Activated CD4-positive, CD25-positive, alpha-beta regulatory T cell treated with anti-CD3 and anti-CD28 coated beads, Interleukin-2, amount 50 U/mL, for 24 hours (primary cell): ENCODE measurements at regions not wholly inside any gene's neighbourhood (a gene's known extent, or its start where the extent isn't known, plus 50 kb on each side); places are given as distances from the start of the nearest gene placed in this dataset.

ENCODE experiments used
- ATAC-seq, 2 donors: fragments of 150-1000 bp; cut with Tn5 transposase; one replicate each; pipeline ENCODE4 v1.10.0; 2021; ENCODE audit warnings: mild to moderate bottlenecking in 1 of 2, moderate library complexity in 1 of 2

GRCh38 chr5:26193626-26194025 lies 844.8 kb downstream of the CDH9 start:
- no peak for ATAC-seq

GRCh38 chr5:26192486-26192885 lies 845.9 kb downstream of the CDH9 start:
- ATAC-seq: no peak

- ATAC-seq: no peak
Measured at GRCh38 chr5:26181582-26181981, 856.8 kb downstream of the CDH9 start.

- ATAC-seq: no peak
Measured at GRCh38 chr5:26148569-26149107, 889.7 kb downstream of the CDH9 start.

GRCh38 chr5:26143259-26143658 lies 895.1 kb downstream of the CDH9 start:
- no peak for ATAC-seq

- no peak for ATAC-seq
Measured at GRCh38 chr5:26121338-26121737, 917.0 kb downstream of the CDH9 start.

GRCh38 chr5:26104175-26104574 lies 934.2 kb downstream of the CDH9 start:
- ATAC-seq: no peak

DNA sequence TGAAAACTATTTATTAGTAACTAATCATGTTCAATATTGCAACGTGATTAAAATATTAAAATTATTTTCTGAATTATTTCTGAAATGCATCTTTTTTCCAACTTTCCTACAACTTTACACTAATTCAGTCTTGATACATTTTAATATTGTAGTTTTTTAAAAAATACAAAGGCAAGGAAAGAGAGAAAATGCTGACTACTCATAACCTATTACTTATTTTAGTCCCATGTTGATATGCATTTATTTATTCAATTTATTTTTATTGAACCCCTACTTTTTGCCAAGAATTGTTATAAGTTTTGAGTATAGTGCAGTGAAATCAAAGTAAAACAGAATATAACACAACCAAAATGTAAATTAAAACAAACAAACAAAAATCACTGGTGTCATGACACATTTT lies 978.2 kb downstream of the CDH9 start:
- no peak for ATAC-seq

DNA sequence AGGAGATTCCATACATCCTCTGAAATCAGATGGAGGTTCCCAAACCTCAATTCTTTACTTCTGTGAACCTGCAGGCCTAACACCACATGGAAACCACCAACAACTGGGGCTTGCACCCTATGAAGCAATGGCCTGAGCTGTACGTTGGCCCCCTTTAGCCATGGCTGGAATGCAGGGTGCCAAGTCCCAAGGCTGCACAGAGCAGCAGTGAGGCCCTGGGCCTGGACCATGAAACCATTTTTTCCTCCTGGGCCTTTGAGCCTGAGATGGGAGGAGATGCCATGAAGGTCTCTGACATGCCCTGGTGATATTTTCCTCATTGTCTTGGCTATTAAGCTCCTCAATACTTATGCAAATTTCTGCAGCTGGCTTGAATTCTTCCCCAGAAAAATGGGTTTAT lies 983.8 kb downstream of the CDH9 start:
- no peak for ATAC-seq

DNA sequence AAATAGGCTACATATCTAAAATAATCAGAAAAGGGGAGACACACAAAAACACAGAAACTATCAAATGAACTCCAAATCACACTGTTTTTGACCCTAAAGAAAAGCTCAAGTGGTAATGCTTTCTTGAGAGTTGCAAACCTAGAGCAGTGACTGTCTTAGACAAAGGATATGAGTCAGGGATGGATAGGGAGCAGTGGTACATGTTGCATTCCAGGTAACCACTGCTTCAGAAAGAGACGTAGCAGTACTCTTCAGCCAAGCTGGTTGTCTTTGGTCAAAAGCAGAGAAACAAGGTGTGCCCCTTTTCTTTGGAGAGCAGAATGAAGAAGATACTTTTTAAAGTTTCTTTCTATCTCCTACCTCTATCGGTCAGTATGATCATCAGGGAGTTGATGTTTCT lies 1003.6 kb downstream of the CDH9 start:
- ATAC-seq: no peak

GRCh38 chr5:26031481-26031880 lies 1006.9 kb downstream of the CDH9 start:
- ATAC-seq: no peak

GRCh38 chr5:26026044-26026443 lies 1012.3 kb downstream of the CDH9 start:
- no peak for ATAC-seq

DNA sequence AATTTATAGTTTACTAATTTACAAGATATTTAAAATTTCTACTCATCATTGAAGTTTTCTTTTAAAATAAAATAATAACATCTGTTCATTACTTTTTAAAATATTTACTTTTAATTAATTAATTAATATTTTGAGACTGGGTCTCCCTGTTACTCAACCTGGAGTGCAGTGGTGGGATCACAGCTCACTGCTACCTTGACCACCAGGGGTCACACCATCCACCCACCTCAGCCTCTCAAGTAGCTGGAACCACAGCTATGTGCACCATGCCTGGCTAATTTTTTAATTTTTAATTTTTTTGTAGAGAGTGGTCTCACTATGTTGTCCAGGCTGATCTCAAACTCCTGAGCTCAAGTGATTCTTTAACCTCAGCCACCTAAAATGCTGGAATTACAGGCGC lies 1013.6 kb downstream of the CDH9 start:
- ATAC-seq: no peak

DNA sequence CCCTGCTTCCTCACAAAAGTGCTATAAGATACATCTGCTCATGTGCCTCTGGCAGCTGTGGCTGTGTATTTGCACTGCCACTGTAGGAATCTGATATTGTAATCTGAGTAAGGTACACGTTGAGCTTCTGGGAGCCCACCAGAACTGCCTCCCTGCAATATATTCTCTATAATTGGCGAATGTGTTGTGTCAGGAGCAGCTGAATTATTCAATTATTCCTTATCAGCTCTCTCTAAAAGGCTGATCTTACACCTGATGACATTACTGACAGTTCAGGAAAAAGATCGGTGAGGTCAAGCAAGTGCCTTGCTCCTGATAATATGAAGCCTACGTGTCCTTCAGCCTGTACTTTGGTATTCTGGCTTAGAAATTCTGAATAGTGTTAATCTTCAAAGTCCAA lies 1015.0 kb downstream of the CDH9 start:
- ATAC-seq: no peak

- no peak for ATAC-seq
Measured at GRCh38 chr5:26014206-26014605, 1024.2 kb downstream of the CDH9 start.

- ATAC-seq: no peak
Measured at GRCh38 chr5:26012078-26012477, 1026.3 kb downstream of the CDH9 start.

DNA sequence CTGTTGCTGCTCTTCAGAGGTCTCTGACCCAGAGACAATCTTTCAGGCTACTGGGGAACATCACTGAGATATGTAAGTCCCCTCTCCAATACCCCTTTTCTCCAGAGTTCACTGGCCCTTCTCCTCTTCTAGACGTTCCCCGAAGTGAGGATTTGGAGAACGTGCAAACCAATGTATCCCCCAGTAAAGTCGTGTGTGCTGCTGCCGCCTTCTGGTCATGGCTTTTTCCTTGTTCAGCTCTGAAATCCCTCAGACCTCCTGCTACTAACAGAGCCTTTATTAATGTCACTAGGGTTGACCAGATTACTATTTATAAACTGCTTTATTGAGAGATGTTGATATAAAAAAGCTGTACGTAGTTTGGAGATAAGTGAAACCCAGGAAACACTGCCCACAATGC lies 1028.6 kb downstream of the CDH9 start:
- no peak for ATAC-seq

DNA sequence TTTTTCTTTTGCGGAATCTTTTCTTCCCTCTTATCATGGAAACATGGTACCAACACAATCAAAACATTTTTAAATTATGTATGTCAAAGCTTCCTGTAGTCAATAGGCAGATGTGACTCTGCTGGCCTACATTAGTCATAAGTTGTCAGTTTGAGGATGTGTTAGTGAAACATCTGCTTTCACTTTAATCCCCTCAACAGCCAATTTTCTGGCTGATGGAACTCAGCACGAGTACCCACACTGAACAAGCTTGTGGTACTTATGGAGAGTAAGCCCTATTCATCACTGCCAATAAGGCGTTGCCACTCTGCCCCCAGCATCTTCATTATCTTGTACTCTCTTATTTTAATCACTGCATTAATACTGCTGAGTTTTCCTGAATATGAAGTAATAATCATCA lies 1034.4 kb downstream of the CDH9 start:
- ATAC-seq: no peak

- no peak for ATAC-seq
Measured at GRCh38 chr5:25995209-25995608, 1043.2 kb downstream of the CDH9 start.

GRCh38 chr5:25993701-25994100 lies 1044.7 kb downstream of the CDH9 start:
- ATAC-seq: no peak

GRCh38 chr5:25991639-25992038 lies 1046.7 kb downstream of the CDH9 start:
- no peak for ATAC-seq

GRCh38 chr5:25990771-25991170 lies 1047.6 kb downstream of the CDH9 start:
- no peak for ATAC-seq

- no peak for ATAC-seq
Measured at GRCh38 chr5:25979086-25979485, 1059.3 kb downstream of the CDH9 start.

GRCh38 chr5:25975885-25976284 lies 1062.5 kb downstream of the CDH9 start:
- ATAC-seq: no peak

GRCh38 chr5:25974451-25974850 lies 1063.9 kb downstream of the CDH9 start:
- no peak for ATAC-seq
